ENCODE measurements at regions not wholly inside any gene's neighbourhood (a gene's known extent, or its start where the extent isn't known, plus 50 kb on each side); places are given as distances from the start of the nearest gene placed in this dataset.
"Not testable (repeated sequence)": the region's sequence is repeated elsewhere in the genome, so short reads cannot be mapped to it uniquely, and the experiment has no call there.

DNA sequence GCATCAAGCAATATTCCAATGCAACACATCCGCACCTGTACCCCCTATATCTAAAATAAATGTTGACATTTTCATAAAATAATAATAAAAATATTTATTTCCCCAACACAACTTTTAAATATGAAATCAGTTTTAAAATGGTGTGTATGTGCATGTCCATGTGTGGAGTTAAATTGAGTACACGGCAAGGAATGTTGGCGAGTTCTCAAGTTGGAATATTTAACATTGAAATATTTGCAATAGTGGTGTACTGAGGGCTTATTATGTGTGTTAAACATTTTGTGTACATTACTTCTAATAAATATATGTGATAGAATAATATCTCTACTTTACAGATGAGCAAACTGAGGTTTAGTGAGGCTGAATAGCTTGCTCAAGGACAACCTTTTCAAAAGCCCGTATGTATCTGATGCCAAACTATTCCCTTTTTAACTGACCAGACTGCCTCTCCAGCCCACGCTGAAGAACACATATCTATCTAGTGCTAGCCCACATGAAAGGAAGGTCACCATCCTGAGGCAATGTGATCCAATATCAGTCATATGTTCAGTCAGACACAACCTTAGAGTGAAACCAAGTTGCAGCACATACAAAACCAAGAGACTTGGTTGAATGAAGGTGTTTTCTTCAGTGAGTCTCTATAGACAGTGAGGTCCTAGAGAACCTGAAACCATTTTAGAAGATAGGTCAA is 192.2 kb upstream of the CDH11 start:
- no peak for DNase-seq

GRCh38 chr16:65312795-65313194 is 190.9 kb upstream of the CDH11 start:
- DNase-seq: no peak

GRCh38 chr16:65312071-65312470 is 190.2 kb upstream of the CDH11 start:
- no peak for DNase-seq

GRCh38 chr16:65310491-65310890 is 188.6 kb upstream of the CDH11 start:
- not testable (repeated sequence) for DNase-seq

DNA sequence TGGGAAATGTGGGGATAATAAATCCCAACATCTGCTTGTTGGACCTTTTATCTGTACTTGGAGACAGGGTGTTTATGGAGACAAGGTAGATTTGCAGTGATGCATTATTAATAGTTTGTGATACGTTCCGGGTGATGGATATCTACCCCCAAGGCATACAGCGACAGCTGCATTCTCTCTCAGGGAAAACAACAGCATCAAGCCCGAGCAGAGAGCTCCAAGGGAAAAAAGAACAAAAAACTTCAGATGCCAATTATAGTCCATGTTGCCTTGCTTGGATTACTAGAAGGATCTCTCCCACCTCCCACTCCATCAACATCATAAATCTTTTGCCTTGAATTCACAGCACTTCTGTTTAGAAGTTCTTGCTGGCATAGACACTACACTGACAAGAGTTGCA is 187.5 kb upstream of the CDH11 start:
- DNase-seq: no peak

DNA sequence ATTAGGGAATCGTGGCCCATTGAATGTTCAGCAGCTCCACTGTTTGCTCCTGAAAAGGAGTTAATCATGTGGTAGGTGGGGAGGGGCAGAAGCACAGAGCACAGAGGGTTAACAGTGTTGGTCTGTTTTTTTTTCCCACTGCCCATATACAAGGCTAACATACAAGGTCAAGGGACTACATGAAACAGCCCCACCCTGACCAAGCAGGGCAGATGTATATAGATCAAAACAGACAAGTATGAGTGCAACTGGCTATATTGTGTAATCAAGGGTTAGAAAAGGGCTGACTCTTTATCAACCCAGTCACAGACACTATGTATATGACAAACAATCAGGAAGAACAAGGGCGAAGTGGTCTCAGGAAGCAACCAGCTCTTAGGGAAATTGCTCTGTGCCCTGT is 186.6 kb upstream of the CDH11 start:
- no peak for DNase-seq

GRCh38 chr16:65307286-65307685 is 185.4 kb upstream of the CDH11 start:
- no peak for DNase-seq

GRCh38 chr16:65306722-65307121 is 184.9 kb upstream of the CDH11 start:
- no peak for DNase-seq

GRCh38 chr16:65306300-65306699 is 184.4 kb upstream of the CDH11 start:
- no peak for DNase-seq

DNA sequence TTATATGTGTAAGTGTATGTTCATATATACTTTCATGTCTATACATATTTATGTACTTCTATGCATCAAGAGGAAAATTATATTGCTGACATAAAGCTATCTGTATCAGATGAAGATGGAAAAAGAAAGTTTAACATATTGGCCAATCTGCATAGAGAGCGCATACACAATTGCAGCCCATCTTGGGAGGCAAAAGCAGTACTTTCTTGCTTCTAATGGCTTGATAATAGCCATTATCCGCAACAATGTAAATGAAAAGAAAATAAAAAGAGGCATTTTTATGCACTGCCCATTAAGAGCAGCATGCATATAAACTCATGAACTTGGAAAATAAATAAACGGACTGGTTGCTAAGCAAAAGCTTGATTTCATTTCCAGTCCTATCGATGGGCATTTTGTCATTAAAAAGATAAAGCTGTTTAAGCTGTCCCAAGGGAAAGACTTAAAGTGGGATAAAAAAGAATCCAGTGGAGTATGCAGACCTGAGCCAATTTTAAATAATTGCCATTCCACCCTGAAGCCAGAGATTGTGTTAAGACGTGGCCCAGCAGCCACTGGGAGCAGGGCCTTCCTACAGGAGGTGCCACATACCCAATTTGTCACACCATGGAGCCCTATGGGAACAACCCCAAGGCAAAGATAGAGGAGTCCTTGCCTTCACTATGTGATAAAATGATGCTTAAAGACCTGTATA is 183.6 kb upstream of the CDH11 start:
- DNase-seq: no peak

GRCh38 chr16:65301029-65301428 is 179.2 kb upstream of the CDH11 start:
- DNase-seq: no peak

DNA sequence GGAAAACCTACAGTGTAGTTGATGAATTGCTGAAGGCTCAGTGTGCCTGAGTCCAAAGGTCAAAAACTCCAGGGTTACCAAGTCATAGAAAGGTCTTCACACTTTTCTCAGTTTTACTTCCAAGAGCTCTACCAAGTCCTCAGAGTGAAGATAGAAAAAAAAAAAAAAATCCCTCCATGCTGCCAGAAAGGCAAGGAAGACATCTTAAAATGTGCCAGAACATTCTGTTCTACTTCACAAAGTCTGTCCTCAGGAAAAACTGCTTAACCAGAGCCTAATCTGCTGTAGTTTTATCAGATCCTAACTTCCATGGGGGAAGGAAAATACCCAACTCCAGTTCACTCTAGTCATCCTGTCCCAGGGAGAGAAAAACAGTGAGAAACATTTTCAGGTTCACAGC is 175.6 kb upstream of the CDH11 start:
- DNase-seq: no peak

DNA sequence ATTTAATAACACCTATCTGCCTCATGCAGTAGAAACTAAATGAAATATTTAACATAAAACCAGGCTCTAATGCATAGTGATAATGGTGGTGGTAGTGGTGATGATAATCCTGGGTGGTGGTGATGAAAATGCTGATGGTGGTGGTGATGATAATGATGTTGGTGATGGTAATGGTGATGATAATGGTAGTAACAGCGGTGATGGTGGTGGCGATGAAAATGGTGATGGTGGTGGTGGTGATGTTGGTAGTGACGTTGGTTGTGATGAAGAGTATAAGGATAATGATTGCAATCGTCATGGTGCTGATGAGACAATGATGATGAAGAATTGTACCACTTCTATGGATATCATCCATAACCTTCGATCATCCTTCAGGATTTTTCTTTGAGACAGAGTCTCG is 173.7 kb upstream of the CDH11 start:
- DNase-seq: no peak

DNA sequence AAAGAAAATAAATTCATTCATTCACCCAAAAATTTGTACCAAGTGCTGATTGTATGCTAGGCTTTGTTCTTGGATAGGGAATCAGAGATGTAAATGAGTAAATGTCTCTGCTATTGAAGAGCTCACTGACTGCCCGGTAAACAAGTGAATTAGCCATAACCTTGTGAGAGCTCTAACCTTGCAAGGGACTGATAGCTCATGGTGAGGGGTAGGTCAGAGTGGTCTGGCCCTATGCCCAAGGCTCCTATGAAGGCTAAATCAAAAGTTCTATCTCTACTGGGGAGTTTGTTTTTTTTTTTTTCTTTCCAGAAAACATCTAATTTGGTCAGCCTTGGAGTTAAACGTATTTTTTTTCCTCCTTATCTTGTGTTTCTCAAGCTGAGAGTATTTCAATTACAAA is 172.8 kb upstream of the CDH11 start:
- DNase-seq: no peak

DNA sequence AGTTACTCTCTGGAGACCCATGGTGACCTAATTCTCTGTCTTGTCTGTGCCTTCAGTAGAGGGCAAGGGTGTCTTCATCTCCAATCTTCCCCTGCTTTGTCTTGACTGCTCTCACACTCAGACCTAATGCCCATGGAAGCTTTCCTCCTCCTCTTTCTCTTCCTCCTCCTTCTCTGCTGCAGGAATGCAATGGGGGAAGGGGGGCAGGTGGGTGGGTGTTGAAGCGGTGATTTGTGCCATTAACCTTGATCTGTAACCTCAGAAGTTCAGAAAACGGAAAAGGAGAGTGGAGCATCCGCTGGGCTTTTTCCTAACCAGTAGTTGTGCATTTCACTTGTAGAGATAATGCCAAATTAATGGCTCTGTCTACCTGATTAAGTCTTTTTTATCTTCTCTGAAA is 172.3 kb upstream of the CDH11 start:
- DNase-seq: no peak

GRCh38 chr16:65289022-65289421 is 167.2 kb upstream of the CDH11 start:
- DNase-seq: no peak

DNA sequence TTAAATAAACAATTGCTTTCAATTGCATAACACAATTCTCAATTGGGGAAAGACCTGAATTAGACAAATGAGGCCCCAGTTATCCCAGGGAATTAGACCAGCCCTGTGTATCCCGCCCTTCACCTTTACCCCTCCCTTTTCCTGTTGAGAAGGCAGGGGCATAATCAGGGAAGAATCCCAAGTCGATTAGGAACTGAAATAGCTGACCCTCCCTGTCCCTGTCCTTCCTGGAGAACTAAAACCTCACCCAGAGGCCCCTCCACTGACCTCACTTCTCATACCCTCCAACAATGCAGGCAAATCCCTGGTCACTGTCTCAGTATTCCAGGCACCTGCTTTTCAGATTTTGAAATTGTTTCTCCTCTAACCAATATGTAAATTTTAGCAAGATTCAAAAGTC is 165.4 kb upstream of the CDH11 start:
- DNase-seq: no peak

- no peak for DNase-seq
Measured at GRCh38 chr16:65285128-65286048, 163.5 kb upstream of the CDH11 start.

GRCh38 chr16:65284626-65285025 is 162.8 kb upstream of the CDH11 start:
- no peak for DNase-seq

DNA sequence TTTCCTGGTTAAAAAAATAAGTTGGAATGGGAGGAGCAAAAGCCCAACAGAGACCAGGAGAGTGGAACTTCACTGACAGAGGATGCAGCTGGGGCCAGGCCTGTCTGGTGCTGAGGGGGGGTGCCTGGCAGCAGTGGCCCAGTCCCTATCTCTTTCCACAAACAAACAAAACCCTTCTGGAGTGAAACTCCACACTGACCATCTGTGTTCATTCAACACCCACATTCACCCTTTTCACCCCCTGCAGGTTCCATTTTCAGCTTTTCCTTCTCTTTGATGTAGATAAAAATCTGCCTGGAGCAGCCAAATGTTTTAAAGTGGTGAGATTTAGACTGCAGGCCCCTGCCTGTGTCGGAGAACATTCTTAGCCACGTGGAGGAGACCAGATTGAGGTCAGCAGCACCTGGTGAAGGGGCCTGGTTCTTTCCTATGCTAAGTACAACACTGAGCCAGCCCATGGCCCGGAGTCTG is 161.4 kb upstream of the CDH11 start:
- DNase-seq: no peak

DNA sequence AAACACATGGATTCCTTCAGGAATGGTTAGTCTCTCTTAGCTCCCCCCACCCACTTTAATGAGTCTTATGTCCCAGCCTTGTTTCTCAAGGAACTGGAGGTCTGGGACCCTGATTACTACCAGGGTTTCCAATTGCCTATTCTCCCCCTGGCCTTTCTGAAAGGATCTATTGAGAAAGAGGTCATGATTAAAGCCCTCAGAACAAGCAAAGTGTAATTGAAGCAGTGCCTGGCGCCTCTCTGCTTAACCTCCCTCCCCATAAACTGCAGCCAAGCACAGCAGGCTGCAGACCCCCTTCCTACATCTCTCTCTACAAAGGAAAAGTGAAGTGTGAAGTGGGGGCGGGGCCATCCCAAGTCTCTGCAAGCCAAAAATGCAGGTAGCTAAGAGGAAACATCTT is 159.7 kb upstream of the CDH11 start:
- no peak for DNase-seq

- DNase-seq: no peak
Measured at GRCh38 chr16:65280845-65281512, 159.1 kb upstream of the CDH11 start.

DNA sequence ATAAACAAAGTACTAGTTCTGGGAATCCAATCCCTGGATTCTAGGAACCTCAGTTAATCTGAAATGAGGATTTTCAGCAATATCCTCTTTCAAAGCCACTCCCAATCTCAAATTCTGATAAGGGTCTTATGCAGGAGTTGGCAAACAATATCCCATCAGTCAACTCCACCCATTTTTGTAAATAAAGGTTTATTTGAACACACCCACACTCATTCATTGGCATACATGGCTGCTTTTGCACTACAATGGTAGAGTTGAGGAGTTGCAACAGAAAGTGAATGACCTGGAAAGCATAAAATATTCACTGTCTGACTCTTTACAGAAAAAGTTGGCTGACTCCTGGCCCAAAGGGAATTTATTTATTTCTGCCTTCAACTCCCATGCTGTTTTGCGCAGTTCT is 157.7 kb upstream of the CDH11 start:
- no peak for DNase-seq

All from activated CD4-positive, alpha-beta T cell treated with anti-CD3 and anti-CD28 coated beads, Interleukin-2, amount 50 U/mL, for 4 hours (primary cell).